ENCODE measurements at regions not wholly inside any gene's neighbourhood (a gene's known extent, or its start where the extent isn't known, plus 50 kb on each side); places are given as distances from the start of the nearest gene placed in this dataset.

GRCh38 chr2:763766-764525, 86.7 kb upstream of the TMEM18 start:
- no peak for ATAC-seq (replicated peaks in 1 of 2)
- H3K36me3 Mint-ChIP-seq (ENCODE audit: insufficient read depth in 2 of 2), result peaks cover 5% of the 10 kb centered on the region in 2 donors
- DNase-seq, result no peak
- H3K4me3 Mint-ChIP-seq, result no peak overlapping the region
- peaks cover 26% of the 10 kb centered on the region for H3K4me1 Mint-ChIP-seq (ENCODE audit: low read depth)
- H3K27ac Mint-ChIP-seq, result no peak overlapping the region
- peaks cover 7% of the 10 kb centered on the region for H3K27me3 Mint-ChIP-seq (ENCODE audit: low read depth)
- peaks cover 1 to 5% of the 10 kb centered on the region in 2 donors for H3K9me3 Mint-ChIP-seq

- peaks cover 8% of the 10 kb centered on the region for H3K27me3 Mint-ChIP-seq (ENCODE audit: low read depth)
- DNase-seq (no peak), ATAC-seq (replicated peaks in 1 of 2) (no peak)
- H3K36me3 Mint-ChIP-seq (ENCODE audit: insufficient read depth in 2 of 2), result no peaks in the 10 kb centered on the region
- no peak overlapping the region for H3K4me3 Mint-ChIP-seq
- peaks cover 24% of the 10 kb centered on the region for H3K4me1 Mint-ChIP-seq (ENCODE audit: low read depth)
- no peaks in the 10 kb centered on the region for H3K9me3 Mint-ChIP-seq
- H3K27ac Mint-ChIP-seq, result no peak overlapping the region
Measured at GRCh38 chr2:762646-763045, 85.4 kb upstream of the TMEM18 start.

- no peaks in the 10 kb centered on the region for H3K36me3 Mint-ChIP-seq (ENCODE audit: insufficient read depth in 2 of 2)
- no peak overlapping the region for H3K27ac Mint-ChIP-seq
Measured at GRCh38 chr2:761384-761783, 84.2 kb upstream of the TMEM18 start.

GRCh38 chr2:760001-760400, 82.8 kb upstream of the TMEM18 start:
- H3K4me1 Mint-ChIP-seq (ENCODE audit: low read depth), result peaks cover 5% of the 10 kb centered on the region
- ATAC-seq (replicated peaks in 1 of 2), result no peak
- no peak overlapping the region for H3K27ac Mint-ChIP-seq
- H3K4me3 Mint-ChIP-seq, result no peak overlapping the region
- DNase-seq, result no peak
- no peaks in the 10 kb centered on the region for H3K36me3 Mint-ChIP-seq (ENCODE audit: insufficient read depth in 2 of 2)
- peaks cover 0 to 3% of the 10 kb centered on the region in 2 donors for H3K9me3 Mint-ChIP-seq
- peaks cover 23% of the 10 kb centered on the region for H3K27me3 Mint-ChIP-seq (ENCODE audit: low read depth)

More at GRCh38 chr2:761384-761783, 84.2 kb upstream of the TMEM18 start:
- peaks cover 14% of the 10 kb centered on the region for H3K27me3 Mint-ChIP-seq (ENCODE audit: low read depth)
- peaks cover 0 to 3% of the 10 kb centered on the region in 2 donors for H3K9me3 Mint-ChIP-seq
- H3K4me1 Mint-ChIP-seq (ENCODE audit: low read depth), result peaks cover 12% of the 10 kb centered on the region
- H3K4me3 Mint-ChIP-seq, result no peak overlapping the region
- ATAC-seq (replicated peaks in 1 of 2), result no peak
- no peak for DNase-seq

- H3K27ac Mint-ChIP-seq, result no peak overlapping the region
- H3K9me3 Mint-ChIP-seq, result peaks cover 0 to 3% of the 10 kb centered on the region in 2 donors
- no peaks in the 10 kb centered on the region for H3K36me3 Mint-ChIP-seq (ENCODE audit: insufficient read depth in 2 of 2)
- peaks cover 30% of the 10 kb centered on the region for H3K27me3 Mint-ChIP-seq (ENCODE audit: low read depth)
- no peak overlapping the region for H3K4me3 Mint-ChIP-seq
- ATAC-seq (replicated peaks in 1 of 2) (no peak), DNase-seq (no peak)
- peaks cover 2% of the 10 kb centered on the region for H3K4me1 Mint-ChIP-seq (ENCODE audit: low read depth)
Measured at GRCh38 chr2:758073-758820, 81.0 kb upstream of the TMEM18 start.

GRCh38 chr2:753123-753522, 75.9 kb upstream of the TMEM18 start:
- H3K4me1 Mint-ChIP-seq (ENCODE audit: low read depth), result no peaks in the 10 kb centered on the region

GRCh38 chr2:751474-751873, 74.3 kb upstream of the TMEM18 start:
- ATAC-seq (replicated peaks in 1 of 2), result no peak

More at GRCh38 chr2:753123-753522, 75.9 kb upstream of the TMEM18 start:
- no peak overlapping the region for H3K4me3 Mint-ChIP-seq
- no peak for DNase-seq
- H3K9me3 Mint-ChIP-seq, result peaks cover 0 to 3% of the 10 kb centered on the region in 2 donors
- ATAC-seq (replicated peaks in 1 of 2), result no peak
- H3K27ac Mint-ChIP-seq, result no peak overlapping the region
- H3K36me3 Mint-ChIP-seq (ENCODE audit: insufficient read depth in 2 of 2), result no peaks in the 10 kb centered on the region
- H3K27me3 Mint-ChIP-seq (ENCODE audit: low read depth), result peaks cover 34% of the 10 kb centered on the region

GRCh38 chr2:750628-751027, 73.4 kb upstream of the TMEM18 start:
- no peak overlapping the region for H3K4me3 Mint-ChIP-seq
- no peak for ATAC-seq (replicated peaks in 1 of 2)
- peaks cover 0 to 4% of the 10 kb centered on the region in 2 donors for H3K36me3 Mint-ChIP-seq (ENCODE audit: insufficient read depth in 2 of 2)
- H3K27me3 Mint-ChIP-seq (ENCODE audit: low read depth), result peaks cover 31% of the 10 kb centered on the region
- H3K27ac Mint-ChIP-seq, result no peak overlapping the region
- H3K4me1 Mint-ChIP-seq (ENCODE audit: low read depth), result no peaks in the 10 kb centered on the region
- H3K9me3 Mint-ChIP-seq, result peaks cover 1 to 4% of the 10 kb centered on the region in 2 donors
- no peak for DNase-seq

More at GRCh38 chr2:751474-751873, 74.3 kb upstream of the TMEM18 start:
- H3K27me3 Mint-ChIP-seq (ENCODE audit: low read depth), result peaks cover 34% of the 10 kb centered on the region
- no peaks in the 10 kb centered on the region for H3K4me1 Mint-ChIP-seq (ENCODE audit: low read depth)
- H3K27ac Mint-ChIP-seq, result no peak overlapping the region
- H3K9me3 Mint-ChIP-seq, result peaks cover 0 to 3% of the 10 kb centered on the region in 2 donors
- H3K36me3 Mint-ChIP-seq (ENCODE audit: insufficient read depth in 2 of 2), result peaks cover 0 to 3% of the 10 kb centered on the region in 2 donors
- no peak for DNase-seq
- no peak overlapping the region for H3K4me3 Mint-ChIP-seq

GRCh38 chr2:747762-748351, 70.7 kb upstream of the TMEM18 start:
- Mint-ChIP-seq H3K27ac (no peak overlapping the region), H3K27me3 (ENCODE audit: low read depth) (peaks cover 14% of the 10 kb centered on the region), H3K9me3 (peaks cover 3 to 6% of the 10 kb centered on the region in 2 donors), H3K4me1 (ENCODE audit: low read depth) (no peaks in the 10 kb centered on the region), H3K36me3 (ENCODE audit: insufficient read depth in 2 of 2) (peaks cover 0 to 7% of the 10 kb centered on the region in 2 donors), H3K4me3 (no peak overlapping the region)
- DNase-seq, result no peak
- no peak for ATAC-seq (replicated peaks in 1 of 2)

- ATAC-seq (replicated peaks in 1 of 2), result no peak
- Mint-ChIP-seq H3K4me1 (ENCODE audit: low read depth) (no peaks in the 10 kb centered on the region), H3K36me3 (ENCODE audit: insufficient read depth in 2 of 2) (peaks cover 0 to 7% of the 10 kb centered on the region in 2 donors)
Measured at GRCh38 chr2:746697-747096, 69.5 kb upstream of the TMEM18 start.

GRCh38 chr2:744088-744487, 66.9 kb upstream of the TMEM18 start:
- ATAC-seq (replicated peaks in 1 of 2), result no peak
- DNase-seq, result no peak
- Mint-ChIP-seq H3K36me3 (ENCODE audit: insufficient read depth in 2 of 2) (peaks cover 0 to 7% of the 10 kb centered on the region in 2 donors), H3K4me3 (no peak overlapping the region), H3K27ac (no peak overlapping the region), H3K27me3 (ENCODE audit: low read depth) (peaks cover 22% of the 10 kb centered on the region), H3K9me3 (peaks cover 3 to 6% of the 10 kb centered on the region in 2 donors), H3K4me1 (ENCODE audit: low read depth) (peaks cover 7% of the 10 kb centered on the region)

More at GRCh38 chr2:746697-747096, 69.5 kb upstream of the TMEM18 start:
- H3K4me3 Mint-ChIP-seq, result no peak overlapping the region
- peaks cover 3 to 6% of the 10 kb centered on the region in 2 donors for H3K9me3 Mint-ChIP-seq
- H3K27ac Mint-ChIP-seq, result no peak overlapping the region
- no peak for DNase-seq
- H3K27me3 Mint-ChIP-seq (ENCODE audit: low read depth), result peaks cover 18% of the 10 kb centered on the region

- H3K27ac Mint-ChIP-seq, result no peak overlapping the region
- peaks cover 0 to 7% of the 10 kb centered on the region in 2 donors for H3K36me3 Mint-ChIP-seq (ENCODE audit: insufficient read depth in 2 of 2)
- H3K4me1 Mint-ChIP-seq (ENCODE audit: low read depth), result peaks cover 7% of the 10 kb centered on the region
- H3K4me3 Mint-ChIP-seq, result no peak overlapping the region
- H3K9me3 Mint-ChIP-seq, result peaks cover 3% of the 10 kb centered on the region in 2 donors
- no peak for ATAC-seq (replicated peaks in 1 of 2)
- peaks cover 22% of the 10 kb centered on the region for H3K27me3 Mint-ChIP-seq (ENCODE audit: low read depth)
- DNase-seq, result no peak
Measured at GRCh38 chr2:742221-742620, 65.0 kb upstream of the TMEM18 start.

- peaks cover 3% of the 10 kb centered on the region in 2 donors for H3K9me3 Mint-ChIP-seq
- H3K27ac Mint-ChIP-seq, result no peak overlapping the region
- H3K36me3 Mint-ChIP-seq (ENCODE audit: insufficient read depth in 2 of 2), result peaks cover 0 to 3% of the 10 kb centered on the region in 2 donors
- ATAC-seq (replicated peaks in 1 of 2) (no peak), DNase-seq (no peak)
- peaks cover 11% of the 10 kb centered on the region for H3K4me1 Mint-ChIP-seq (ENCODE audit: low read depth)
- peaks cover 24% of the 10 kb centered on the region for H3K27me3 Mint-ChIP-seq (ENCODE audit: low read depth)
- H3K4me3 Mint-ChIP-seq, result peak overlapping the region in 1 of 2 donors; percentile 92
Measured at GRCh38 chr2:741195-741496, 63.9 kb upstream of the TMEM18 start.

All from activated T-cell treated with anti-CD3 and anti-CD28 coated beads, Interleukin-2, amount 50 U/mL, for 72 hours (primary cell).